ENCODE measurements at regions not wholly inside any gene's neighbourhood (a gene's known extent, or its start where the extent isn't known, plus 50 kb on each side); places are given as distances from the start of the nearest gene placed in this dataset.
A peak's percentile ranks its signal among the peaks of the same experiment; 100 is the strongest.

- intact Hi-C loops (cut with micrococcal nuclease), result no loop called here
- Mint-ChIP-seq H3K27me3 (ENCODE audit: insufficient read depth, unreplicated experiment) (no peaks in the 10 kb centered on the region), H3K4me3 (ENCODE audit: unreplicated experiment) (no peak overlapping the region), H3K36me3 (ENCODE audit: insufficient read depth, unreplicated experiment) (peaks cover 7% of the 10 kb centered on the region), H3K27ac (ENCODE audit: low read depth, unreplicated experiment) (no peak overlapping the region), H3K4me1 (ENCODE audit: insufficient read depth, unreplicated experiment) (no peaks in the 10 kb centered on the region), H3K9me3 (ENCODE audit: unreplicated experiment) (no peaks in the 10 kb centered on the region)
- no TSS peak for BruUV-seq (replicated peaks)
- POLR2A ChIA-PET, result interaction anchor here (1.5 kb wide), 1 partner anchor 9 kb away, joined by 5 read pairs; no protein-coding TSS in a partner anchor
- CTCF ChIA-PET, result interaction anchor here (1.2 kb wide), 1 partner anchor 8 kb away, joined by 7 read pairs; no protein-coding TSS in a partner anchor
- TF ChIP-seq CTCF (IDR thresholded peaks at IDR 0.05; ENCODE audit: unreplicated experiment), result no peak
- DNase-seq (ENCODE audit: unreplicated experiment), result no peak
Measured at GRCh38 chr2:180647621-180648020, 332.8 kb upstream of the UBE2E3 start.

GRCh38 chr2:180647221-180647620 lies 333.2 kb upstream of the UBE2E3 start:
- POLR2A ChIA-PET, result interaction anchor here (1.5 kb wide), 1 partner anchor 9 kb away, joined by 5 read pairs; no protein-coding TSS in a partner anchor
- CTCF ChIA-PET, result interaction anchor here (1.2 kb wide), 1 partner anchor 9 kb away, joined by 7 read pairs; no protein-coding TSS in a partner anchor
- peaks cover 7% of the 10 kb centered on the region for H3K36me3 Mint-ChIP-seq (ENCODE audit: insufficient read depth, unreplicated experiment)
- no peak overlapping the region for H3K27ac Mint-ChIP-seq (ENCODE audit: low read depth, unreplicated experiment)
- intact Hi-C loops (cut with micrococcal nuclease), result no loop called here
- no peak overlapping the region for H3K4me3 Mint-ChIP-seq (ENCODE audit: unreplicated experiment)
- no peaks in the 10 kb centered on the region for H3K9me3 Mint-ChIP-seq (ENCODE audit: unreplicated experiment)
- H3K27me3 Mint-ChIP-seq (ENCODE audit: insufficient read depth, unreplicated experiment), result no peaks in the 10 kb centered on the region
- no peak for TF ChIP-seq CTCF (IDR thresholded peaks at IDR 0.05; ENCODE audit: unreplicated experiment)
- H3K4me1 Mint-ChIP-seq (ENCODE audit: insufficient read depth, unreplicated experiment), result no peaks in the 10 kb centered on the region
- DNase-seq (ENCODE audit: unreplicated experiment), result no peak
- no TSS peak for BruUV-seq (replicated peaks)

GRCh38 chr2:180646756-180647155 lies 333.6 kb upstream of the UBE2E3 start:
- BruUV-seq (replicated peaks), result no TSS peak
- POLR2A ChIA-PET, result interaction anchor here (1.5 kb wide), 1 partner anchor 10 kb away, joined by 5 read pairs; no protein-coding TSS in a partner anchor

GRCh38 chr2:180644709-180645108 lies 335.7 kb upstream of the UBE2E3 start:
- TF ChIP-seq CTCF (IDR thresholded peaks at IDR 0.05; ENCODE audit: unreplicated experiment), result no peak
- peaks cover 7% of the 10 kb centered on the region for H3K36me3 Mint-ChIP-seq (ENCODE audit: insufficient read depth, unreplicated experiment)
- no peaks in the 10 kb centered on the region for H3K4me1 Mint-ChIP-seq (ENCODE audit: insufficient read depth, unreplicated experiment)
- H3K27me3 Mint-ChIP-seq (ENCODE audit: insufficient read depth, unreplicated experiment), result no peaks in the 10 kb centered on the region
- CTCF ChIA-PET, result interaction anchor here (0.7 kb wide), 1 partner anchor 331 kb away, joined by 5 read pairs; no protein-coding TSS in a partner anchor
- peaks cover 4% of the 10 kb centered on the region for H3K9me3 Mint-ChIP-seq (ENCODE audit: unreplicated experiment)
- POLR2A ChIA-PET, result interaction anchor here (0.6 to 1.7 kb wide), 6 partner anchors 12 to 491 kb away, joined by 3 to 8 read pairs (median 4); no protein-coding TSS in a partner anchor
- BruUV-seq (replicated peaks), result no TSS peak
- H3K27ac Mint-ChIP-seq (ENCODE audit: low read depth, unreplicated experiment), result no peak overlapping the region
- DNase-seq (ENCODE audit: unreplicated experiment), result peak; percentile 80
- H3K4me3 Mint-ChIP-seq (ENCODE audit: unreplicated experiment), result no peak overlapping the region
- intact Hi-C loops (cut with micrococcal nuclease), result no loop called here

More at GRCh38 chr2:180646756-180647155, 333.6 kb upstream of the UBE2E3 start:
- intact Hi-C loops (cut with micrococcal nuclease), result no loop called here
- H3K27me3 Mint-ChIP-seq (ENCODE audit: insufficient read depth, unreplicated experiment), result no peaks in the 10 kb centered on the region
- no peaks in the 10 kb centered on the region for H3K4me1 Mint-ChIP-seq (ENCODE audit: insufficient read depth, unreplicated experiment)
- no peak for DNase-seq (ENCODE audit: unreplicated experiment)
- H3K36me3 Mint-ChIP-seq (ENCODE audit: insufficient read depth, unreplicated experiment), result peaks cover 7% of the 10 kb centered on the region
- no peak for TF ChIP-seq CTCF (IDR thresholded peaks at IDR 0.05; ENCODE audit: unreplicated experiment)
- H3K9me3 Mint-ChIP-seq (ENCODE audit: unreplicated experiment), result no peaks in the 10 kb centered on the region
- CTCF ChIA-PET, result interaction anchor here (1.2 kb wide), 1 partner anchor 9 kb away, joined by 7 read pairs; no protein-coding TSS in a partner anchor
- H3K27ac Mint-ChIP-seq (ENCODE audit: low read depth, unreplicated experiment), result no peak overlapping the region
- no peak overlapping the region for H3K4me3 Mint-ChIP-seq (ENCODE audit: unreplicated experiment)
